Neural cell (in vitro differentiated cells): ENCODE measurements at regions not wholly inside any gene's neighbourhood (a gene's known extent, or its start where the extent isn't known, plus 50 kb on each side); places are given as distances from the start of the nearest gene placed in this dataset.

ENCODE experiments used
- EZH2 ChIP-seq: fragments of 200-600, 300-800 bp; shearing (Covaris generic), sonication (generic); IDR thresholded peaks from 2 replicates; pipeline ENCODE4 v1.6.1; 2014; ENCODE audit warnings: antibody characterized with exemption, low read length, borderline replicate concordance, mild to moderate bottlenecking; ENCODE audit not compliant: insufficient read depth, poor library complexity, severe bottlenecking
- POLR2AphosphoS5 ChIP-seq: IDR thresholded peaks from 2 replicates; pipeline ENCODE4 v1.6.1; 2012
- TF ChIP-seq, protein P1 (sequence below): fragments of 450-650 bp; IDR thresholded peaks from 2 replicates; pipeline ENCODE4 v1.5.1; 2014; ENCODE audit warnings: antibody characterized with exemption, mild to moderate bottlenecking, moderate library complexity; ENCODE audit not compliant: poor library complexity, severe bottlenecking

DNA sequence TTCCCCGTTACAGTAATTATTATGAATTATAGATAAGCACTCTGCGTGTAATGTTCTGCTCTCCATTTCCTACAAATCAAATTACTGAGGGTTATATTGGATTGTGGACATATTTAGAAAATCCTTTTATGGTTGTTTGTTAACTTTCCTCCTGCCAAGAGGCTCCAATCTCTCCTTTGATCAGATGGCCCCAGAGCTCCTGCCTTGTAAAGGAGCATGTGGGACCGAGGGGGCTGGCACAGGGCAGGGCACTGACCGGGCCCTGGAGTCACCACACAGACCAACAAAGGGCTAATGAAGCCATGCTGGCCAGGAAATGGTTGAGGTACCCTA, 415.9 kb downstream of the EFNA5 start:
- no peak for TF ChIP-seq POLR2AphosphoS5
- TF ChIP-seq, protein P1, sequence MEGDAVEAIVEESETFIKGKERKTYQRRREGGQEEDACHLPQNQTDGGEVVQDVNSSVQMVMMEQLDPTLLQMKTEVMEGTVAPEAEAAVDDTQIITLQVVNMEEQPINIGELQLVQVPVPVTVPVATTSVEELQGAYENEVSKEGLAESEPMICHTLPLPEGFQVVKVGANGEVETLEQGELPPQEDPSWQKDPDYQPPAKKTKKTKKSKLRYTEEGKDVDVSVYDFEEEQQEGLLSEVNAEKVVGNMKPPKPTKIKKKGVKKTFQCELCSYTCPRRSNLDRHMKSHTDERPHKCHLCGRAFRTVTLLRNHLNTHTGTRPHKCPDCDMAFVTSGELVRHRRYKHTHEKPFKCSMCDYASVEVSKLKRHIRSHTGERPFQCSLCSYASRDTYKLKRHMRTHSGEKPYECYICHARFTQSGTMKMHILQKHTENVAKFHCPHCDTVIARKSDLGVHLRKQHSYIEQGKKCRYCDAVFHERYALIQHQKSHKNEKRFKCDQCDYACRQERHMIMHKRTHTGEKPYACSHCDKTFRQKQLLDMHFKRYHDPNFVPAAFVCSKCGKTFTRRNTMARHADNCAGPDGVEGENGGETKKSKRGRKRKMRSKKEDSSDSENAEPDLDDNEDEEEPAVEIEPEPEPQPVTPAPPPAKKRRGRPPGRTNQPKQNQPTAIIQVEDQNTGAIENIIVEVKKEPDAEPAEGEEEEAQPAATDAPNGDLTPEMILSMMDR: no peak
- TF ChIP-seq EZH2: no peak
